Liver (tissue), 8 donors: ENCODE measurements at regions not wholly inside any gene's neighbourhood (a gene's known extent, or its start where the extent isn't known, plus 50 kb on each side); places are given as distances from the start of the nearest gene placed in this dataset.

Experiments used
- DNase-seq: peaks from one replicate; pipeline ENCODE4 v3.0.0-alpha.2; 2017; ENCODE audit warnings: low spot score
- H3K27ac ChIP-seq, 2 donors: one replicate each; pipeline ENCODE4 v1.7.0; 2013; ENCODE audit warnings: inconsistent platforms in 2 of 2, low read length in 2 of 2, control low read depth in 1 of 2, low read depth in 1 of 2, mild to moderate bottlenecking in 1 of 2
- H3K27me3 ChIP-seq, 4 donors: one replicate each; pipeline versions ENCODE4 v1.6.1 to v1.7.0; 2013; ENCODE audit warnings: low read length in 3 of 4, inconsistent platforms in 1 of 4, mild to moderate bottlenecking in 1 of 4, moderate library complexity in 1 of 4; ENCODE audit not compliant: control insufficient read depth in 4 of 4, insufficient read depth in 4 of 4
- H3K36me3 ChIP-seq, 4 donors: one replicate each; pipeline versions ENCODE4 v1.6.1 to v1.7.0; 2013; ENCODE audit warnings: low read length in 3 of 4, mild to moderate bottlenecking in 3 of 4, low read depth in 1 of 4, moderate library complexity in 1 of 4; ENCODE audit not compliant: control insufficient read depth in 4 of 4, insufficient read depth in 3 of 4
- H3K4me1 ChIP-seq, 4 donors: one replicate each; pipeline versions ENCODE4 v1.6.1 to v1.7.0; 2013; ENCODE audit warnings: low read length in 3 of 4, mild to moderate bottlenecking in 3 of 4, moderate library complexity in 1 of 4; ENCODE audit not compliant: control insufficient read depth in 4 of 4, insufficient read depth in 4 of 4
- H3K4me3 ChIP-seq, 3 donors: one replicate each; pipeline versions ENCODE4 v1.6.1 to v1.7.0; 2013; ENCODE audit warnings: low read length in 3 of 3, control low read depth in 1 of 3, low read depth in 1 of 3, mild to moderate bottlenecking in 1 of 3
- H3K9ac ChIP-seq, 2 donors: one replicate each; pipeline ENCODE4 v1.7.0; 2013; ENCODE audit warnings: low read length in 2 of 2, mild to moderate bottlenecking in 2 of 2, moderate library complexity in 2 of 2, control low read depth in 1 of 2, low read depth in 1 of 2
- H3K9me3 ChIP-seq, 4 donors: one replicate each; pipeline versions ENCODE4 v1.6.1 to v1.7.0; 2013; ENCODE audit warnings: low read length in 3 of 4; ENCODE audit not compliant: control insufficient read depth in 4 of 4
- ATF3 ChIP-seq: IDR thresholded peaks from 2 replicates; pipeline ENCODE4 v1.6.1; 2016; ENCODE audit warnings: antibody characterized with exemption
- CTCF ChIP-seq: fragments of 150-350 bp; IDR thresholded peaks from 2 replicates; pipeline ENCODE4 v1.5.1; 2017; ENCODE audit warnings: improper control_type of control experiment, low read depth, low read length; ENCODE audit not compliant: missing input control
- EGR1 ChIP-seq, 2 donors: IDR thresholded peaks; 2 replicates each; pipeline ENCODE4 v1.6.1; 2016 to 2018; ENCODE audit warnings: antibody characterized with exemption in 2 of 2, low read depth in 2 of 2
- FOXA1 ChIP-seq: IDR thresholded peaks from 2 replicates; pipeline ENCODE4 v1.6.1; 2016; ENCODE audit warnings: antibody characterized with exemption
- FOXA2 ChIP-seq: IDR thresholded peaks from 2 replicates; pipeline ENCODE4 v1.6.1; 2016; ENCODE audit warnings: antibody characterized with exemption
- GABPA ChIP-seq, 2 donors: IDR thresholded peaks in 1 of 2; conservative IDR thresholded peaks in 1 of 2; 2 replicates each; pipeline ENCODE4 v1.6.1; 2016; ENCODE audit warnings: antibody characterized with exemption in 2 of 2, mild to moderate bottlenecking in 1 of 2, moderate library complexity in 1 of 2
- HNF4A ChIP-seq, 2 donors: conservative IDR thresholded peaks; 2 replicates each; pipeline ENCODE4 v1.6.1; 2016; ENCODE audit warnings: antibody characterized with exemption in 2 of 2, mild to moderate bottlenecking in 2 of 2
- HNF4G ChIP-seq: IDR thresholded peaks from 2 replicates; pipeline ENCODE4 v1.6.1; 2016; ENCODE audit warnings: antibody characterized with exemption
- MAX ChIP-seq: IDR thresholded peaks from 2 replicates; pipeline ENCODE4 v1.6.1; 2016; ENCODE audit warnings: antibody characterized with exemption
- NR2F2 ChIP-seq: IDR thresholded peaks from 2 replicates; pipeline ENCODE4 v1.6.1; 2016; ENCODE audit warnings: antibody characterized with exemption
- RAD21 ChIP-seq, 2 donors: IDR thresholded peaks; 2 replicates each; pipeline ENCODE4 v1.6.1; 2016; ENCODE audit warnings: antibody characterized with exemption in 2 of 2, mild to moderate bottlenecking in 2 of 2
- REST ChIP-seq: IDR thresholded peaks from 2 replicates; pipeline ENCODE4 v1.6.1; 2016; ENCODE audit warnings: antibody characterized with exemption, mild to moderate bottlenecking
- RXRA ChIP-seq, 2 donors: IDR thresholded peaks; 2 replicates each; pipeline ENCODE4 v1.6.1; 2017 to 2018; ENCODE audit warnings: antibody characterized with exemption in 2 of 2, mild to moderate bottlenecking in 1 of 2
- SP1 ChIP-seq: IDR thresholded peaks from 2 replicates; pipeline ENCODE4 v1.6.1; 2018; ENCODE audit warnings: antibody characterized with exemption, mild to moderate bottlenecking
- TAF1 ChIP-seq: conservative IDR thresholded peaks from 2 replicates; pipeline ENCODE4 v1.6.1; 2016; ENCODE audit warnings: antibody characterized with exemption, mild to moderate bottlenecking
- YY1 ChIP-seq: IDR thresholded peaks from 2 replicates; pipeline ENCODE4 v1.6.1; 2016; ENCODE audit warnings: antibody characterized with exemption, mild to moderate bottlenecking
- WGBS: extraction: QIAGEN DNeasy Blood & Tissue Kit; methylation state at CpG from one replicate; pipeline ENCODE4 v1.1.7; 2013; 5-methylcytosine and 5-hydroxymethylcytosine counted together
- donor health status: healthy.
- donor health status: healthy.
- donor health status: healthy.
- donor health status: healthy.
- donor health status: healthy.

- WGBS: 68% methylated on average over 2 of the region's 2 CpGs
- no peaks in the 10 kb centered on the region for H3K9me3 ChIP-seq
Measured at GRCh38 chr2:164260506-164260905, 360.8 kb downstream of the GRB14 start.

GRCh38 chr2:164257742-164258141, 363.5 kb downstream of the GRB14 start:
- Histone ChIP-seq H3K9ac (no peak overlapping the region), H3K4me1 (no peaks in the 10 kb centered on the region), H3K4me3 (no peak overlapping the region), H3K36me3 (no peaks in the 10 kb centered on the region), H3K27me3 (no peaks in the 10 kb centered on the region), H3K9me3 (no peaks in the 10 kb centered on the region), H3K27ac (no peak overlapping the region)
- WGBS: 68% methylated on average over 3 of the region's 3 CpGs
- DNase-seq: no peak
- TF ChIP-seq ATF3 (no peak), TAF1 (no peak), RXRA (IDR thresholded peaks at IDR 0.05) (no peak), SP1 (no peak), NR2F2 (no peak), RAD21 (IDR thresholded peaks at IDR 0.05) (no peak), HNF4A (conservative IDR thresholded peaks at IDR 0.05) (no peak), GABPA (IDR thresholded peaks at IDR 0.05 in 1 of 2, conservative IDR thresholded peaks at IDR 0.05 in 1 of 2) (no peak), CTCF (no peak), MAX (no peak), FOXA1 (no peak), HNF4G (no peak), YY1 (no peak), REST (no peak), FOXA2 (no peak)

More at GRCh38 chr2:164260506-164260905, 360.8 kb downstream of the GRB14 start:
- no peak for TF ChIP-seq EGR1 (IDR thresholded peaks at IDR 0.05; ENCODE audit: low read depth in 2 of 2)
- H3K27me3 ChIP-seq: no peaks in the 10 kb centered on the region
- H3K9ac ChIP-seq: no peak overlapping the region
- no peak for DNase-seq
- H3K36me3 ChIP-seq: no peaks in the 10 kb centered on the region
- H3K4me3 ChIP-seq: no peak overlapping the region
- H3K27ac ChIP-seq: no peak overlapping the region
- no peaks in the 10 kb centered on the region for H3K4me1 ChIP-seq
